ENCODE measurements at regions not wholly inside any gene's neighbourhood (a gene's known extent, or its start where the extent isn't known, plus 50 kb on each side); places are given as distances from the start of the nearest gene placed in this dataset.

- H4K20me1 ChIP-seq (ENCODE audit: control insufficient read depth, extremely low read depth, insufficient read depth, low read length) = no peaks in the 10 kb centered on the region
- H3K9me1 ChIP-seq (ENCODE audit: control insufficient read depth, extremely low read depth, insufficient read depth, low read length) = no peaks in the 10 kb centered on the region
- H2AFZ ChIP-seq (ENCODE audit: control insufficient read depth, low read length) = no peak overlapping the region
- no peak overlapping the region for H3K9ac ChIP-seq (ENCODE audit: control insufficient read depth, extremely low read depth, insufficient read depth, low read length)
- no peak overlapping the region for H3K27ac ChIP-seq (ENCODE audit: control insufficient read depth, insufficient read depth, low read length)
- dilution Hi-C loops (cut with MboI; ENCODE audit: extremely low pct_ligation_motif_present, low sequenced_read_pairs) = no loop called here
- TF ChIP-seq EZH2 (IDR thresholded peaks at IDR 0.05; ENCODE audit: low read length) = no peak
- no peak for TF ChIP-seq CTCF (optimal IDR thresholded peaks at IDR 0.05 in 1 of 3, IDR thresholded peaks at IDR 0.05 in 1 of 3, conservative IDR thresholded peaks at IDR 0.05 in 1 of 3; ENCODE audit: extremely low read depth in 1 of 3, insufficient read depth in 2 of 3, low read length in 3 of 3)
- H3K27me3 ChIP-seq (ENCODE audit: control insufficient read depth, extremely low read depth, insufficient read depth, low read length) = no peaks in the 10 kb centered on the region
- no peaks in the 10 kb centered on the region for H3K9me3 ChIP-seq (ENCODE audit: control insufficient read depth, low read depth, low read length)
- H3K4me1 ChIP-seq (ENCODE audit: control insufficient read depth, extremely low read depth, insufficient read depth, low read length) = peaks cover 30% of the 10 kb centered on the region
- H3K4me3 ChIP-seq (ENCODE audit: control insufficient read depth in 2 of 3, extremely low read depth in 1 of 3, insufficient read depth in 2 of 3, low read depth in 1 of 3, low read length in 3 of 3) = no peak overlapping the region
- H3K4me2 ChIP-seq (ENCODE audit: control insufficient read depth, extremely low read depth, insufficient read depth, low read depth, low read length) = no peak overlapping the region
- H3K36me3 ChIP-seq (ENCODE audit: control insufficient read depth in 2 of 2, extremely low read depth in 1 of 2, insufficient read depth in 2 of 2, low read length in 2 of 2) = no peaks in the 10 kb centered on the region
- DNase-seq (ENCODE audit: low read depth, low spot score) = no peak
- H3K79me2 ChIP-seq (ENCODE audit: control insufficient read depth, insufficient read depth, low read length) = no peaks in the 10 kb centered on the region
- FAIRE-seq = no peak
Observed at GRCh38 chr12:28868414-28868813, 280.7 kb upstream of the FAR2 start.

GRCh38 chr12:28869197-28869596 lies 279.9 kb upstream of the FAR2 start:
- peak; percentile 52 for DNase-seq (ENCODE audit: low read depth, low spot score)
- H3K9ac ChIP-seq (ENCODE audit: control insufficient read depth, extremely low read depth, insufficient read depth, low read length) = peak overlapping the region; percentile 5
- dilution Hi-C loops (cut with MboI; ENCODE audit: extremely low pct_ligation_motif_present, low sequenced_read_pairs) = no loop called here
- H2AFZ ChIP-seq (ENCODE audit: control insufficient read depth, low read length) = no peak overlapping the region
- H3K9me1 ChIP-seq (ENCODE audit: control insufficient read depth, extremely low read depth, insufficient read depth, low read length) = no peaks in the 10 kb centered on the region
- peak overlapping the region; percentile 30 for H3K27ac ChIP-seq (ENCODE audit: control insufficient read depth, insufficient read depth, low read length)
- H3K27me3 ChIP-seq (ENCODE audit: control insufficient read depth, extremely low read depth, insufficient read depth, low read length) = no peaks in the 10 kb centered on the region
- no peak overlapping the region for H3K4me3 ChIP-seq (ENCODE audit: control insufficient read depth in 2 of 3, extremely low read depth in 1 of 3, insufficient read depth in 2 of 3, low read depth in 1 of 3, low read length in 3 of 3)
- peaks cover 30% of the 10 kb centered on the region for H3K4me1 ChIP-seq (ENCODE audit: control insufficient read depth, extremely low read depth, insufficient read depth, low read length)
- H3K36me3 ChIP-seq (ENCODE audit: control insufficient read depth in 2 of 2, extremely low read depth in 1 of 2, insufficient read depth in 2 of 2, low read length in 2 of 2) = no peaks in the 10 kb centered on the region
- TF ChIP-seq EZH2 (IDR thresholded peaks at IDR 0.05; ENCODE audit: low read length) = no peak
- TF ChIP-seq CTCF (optimal IDR thresholded peaks at IDR 0.05 in 1 of 3, IDR thresholded peaks at IDR 0.05 in 1 of 3, conservative IDR thresholded peaks at IDR 0.05 in 1 of 3; ENCODE audit: extremely low read depth in 1 of 3, insufficient read depth in 2 of 3, low read length in 3 of 3) = no peak
- H3K9me3 ChIP-seq (ENCODE audit: control insufficient read depth, low read depth, low read length) = no peaks in the 10 kb centered on the region
- peak; percentile 83 for FAIRE-seq
- peak overlapping the region; percentile 0 for H3K4me2 ChIP-seq (ENCODE audit: control insufficient read depth, extremely low read depth, insufficient read depth, low read depth, low read length)
- H3K79me2 ChIP-seq (ENCODE audit: control insufficient read depth, insufficient read depth, low read length) = no peaks in the 10 kb centered on the region
- H4K20me1 ChIP-seq (ENCODE audit: control insufficient read depth, extremely low read depth, insufficient read depth, low read length) = no peaks in the 10 kb centered on the region

Measured in keratinocyte (primary cell).